ENCODE measurements at regions not wholly inside any gene's neighbourhood (a gene's known extent, or its start where the extent isn't known, plus 50 kb on each side); places are given as distances from the start of the nearest gene placed in this dataset.

DNA sequence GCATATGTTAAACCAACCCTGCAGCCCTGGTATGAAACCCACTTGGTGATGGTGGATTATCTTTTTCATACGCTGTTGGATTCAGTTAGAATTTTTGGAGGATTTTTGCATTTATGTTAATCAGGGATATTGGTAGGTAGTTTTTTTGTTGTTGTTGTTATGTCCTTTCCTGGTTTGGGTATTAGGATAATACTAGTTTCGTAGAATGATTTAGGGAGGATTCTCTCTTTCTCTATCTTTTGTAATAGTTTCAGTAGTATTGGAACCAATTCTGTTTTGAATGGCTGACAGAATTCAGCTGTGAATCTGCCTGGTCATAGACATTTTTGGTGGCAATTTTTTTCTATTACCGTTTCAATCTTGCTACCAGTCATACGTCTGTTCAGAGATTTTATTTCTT is 305.4 kb downstream of the IDS start:
- H3K27ac ChIP-seq: no peak overlapping the region
- peaks cover 0 to 5% (median 0%) of the 10 kb centered on the region in 4 donors for H3K9me3 ChIP-seq
- 78 to 92% (median 87%) methylated on average over 4 of the region's 4 CpGs for WGBS, 5 donors
- no peak overlapping the region for H3K4me3 ChIP-seq
- no peaks in the 10 kb centered on the region for H3K27me3 ChIP-seq
- no peak for DNase-seq
- H3K4me1 ChIP-seq: no peaks in the 10 kb centered on the region
- intact Hi-C loops (cut with DNase I; ENCODE audit: low total_unique reads): no loop called here
- TF ChIP-seq POLR2A (IDR thresholded peaks at IDR 0.05): no peak
- TF ChIP-seq, protein P1, sequence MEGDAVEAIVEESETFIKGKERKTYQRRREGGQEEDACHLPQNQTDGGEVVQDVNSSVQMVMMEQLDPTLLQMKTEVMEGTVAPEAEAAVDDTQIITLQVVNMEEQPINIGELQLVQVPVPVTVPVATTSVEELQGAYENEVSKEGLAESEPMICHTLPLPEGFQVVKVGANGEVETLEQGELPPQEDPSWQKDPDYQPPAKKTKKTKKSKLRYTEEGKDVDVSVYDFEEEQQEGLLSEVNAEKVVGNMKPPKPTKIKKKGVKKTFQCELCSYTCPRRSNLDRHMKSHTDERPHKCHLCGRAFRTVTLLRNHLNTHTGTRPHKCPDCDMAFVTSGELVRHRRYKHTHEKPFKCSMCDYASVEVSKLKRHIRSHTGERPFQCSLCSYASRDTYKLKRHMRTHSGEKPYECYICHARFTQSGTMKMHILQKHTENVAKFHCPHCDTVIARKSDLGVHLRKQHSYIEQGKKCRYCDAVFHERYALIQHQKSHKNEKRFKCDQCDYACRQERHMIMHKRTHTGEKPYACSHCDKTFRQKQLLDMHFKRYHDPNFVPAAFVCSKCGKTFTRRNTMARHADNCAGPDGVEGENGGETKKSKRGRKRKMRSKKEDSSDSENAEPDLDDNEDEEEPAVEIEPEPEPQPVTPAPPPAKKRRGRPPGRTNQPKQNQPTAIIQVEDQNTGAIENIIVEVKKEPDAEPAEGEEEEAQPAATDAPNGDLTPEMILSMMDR (IDR thresholded peaks at IDR 0.05): no peak
- H3K36me3 ChIP-seq: no peaks in the 10 kb centered on the region

DNA sequence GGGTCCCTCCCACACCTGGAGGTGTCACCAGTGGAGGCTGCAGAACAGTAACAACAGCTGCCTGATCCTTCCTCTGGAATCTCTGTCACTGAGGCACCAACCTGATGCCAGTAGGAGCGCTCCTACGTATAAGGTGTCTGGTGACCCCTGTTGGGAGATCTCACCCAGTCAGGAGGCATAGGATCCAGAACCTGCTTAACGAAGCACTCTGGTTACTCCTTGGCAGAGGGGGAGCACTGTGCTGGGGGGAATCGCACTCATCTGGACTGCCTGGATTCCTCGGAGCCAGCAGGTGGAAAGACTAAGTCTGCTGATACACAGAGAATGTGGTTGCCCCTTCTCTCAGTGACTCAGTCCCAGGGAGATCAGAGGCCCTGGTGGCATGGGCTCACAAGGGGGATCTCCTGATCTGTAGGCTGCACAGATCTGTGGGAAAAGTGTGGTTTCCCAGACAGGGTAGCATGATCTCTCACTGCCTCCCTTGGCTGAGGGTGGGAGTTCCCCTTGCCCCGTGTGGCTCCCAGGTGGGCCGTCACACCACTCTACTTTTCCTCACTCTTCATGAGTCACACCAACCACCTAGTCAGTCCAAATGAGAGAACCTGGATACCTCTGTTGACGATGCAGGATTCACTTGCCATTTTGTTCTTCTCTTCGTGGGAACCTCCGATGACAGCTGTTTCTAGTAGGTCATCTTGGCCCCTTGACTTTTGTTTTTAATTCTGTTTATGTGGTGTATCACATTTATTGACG is 305.9 kb downstream of the IDS start:
- WGBS, 5 donors: 79 to 91% (median 86%) methylated on average over 9 to 11 of the region's 11 CpGs

DNA sequence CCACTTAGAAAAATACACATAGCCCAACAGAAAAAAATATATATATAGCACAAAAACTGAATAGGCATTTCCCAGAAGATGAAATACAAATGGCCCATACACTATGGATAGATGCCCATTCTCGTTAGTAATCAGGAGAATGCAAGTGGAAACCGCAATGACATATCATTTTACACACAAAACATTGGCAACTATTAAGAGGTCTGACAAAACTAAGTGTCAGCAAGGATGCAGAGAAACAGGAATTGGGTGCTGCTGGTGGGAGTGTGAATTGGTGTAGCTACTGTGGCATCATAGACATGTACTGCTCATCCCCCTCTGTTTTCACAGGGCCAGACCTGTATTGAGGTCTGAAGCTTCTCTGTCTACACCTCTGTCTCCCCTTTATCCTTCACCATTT is 320.0 kb downstream of the IDS start:
- Histone ChIP-seq H3K4me3 (no peak overlapping the region), H3K27me3 (no peaks in the 10 kb centered on the region), H3K4me1 (no peaks in the 10 kb centered on the region), H3K27ac (no peak overlapping the region), H3K9me3 (no peaks in the 10 kb centered on the region), H3K36me3 (no peaks in the 10 kb centered on the region)
- intact Hi-C loops (cut with DNase I; ENCODE audit: low total_unique reads): no loop called here
- 59 to 78% (median 62%) methylated on average over 2 of the region's 2 CpGs for WGBS, 5 donors
- TF ChIP-seq POLR2AphosphoS5 (IDR thresholded peaks at IDR 0.05): no peak
- TF ChIP-seq, protein P1 (IDR thresholded peaks at IDR 0.05): no peak
- TF ChIP-seq EP300 (IDR thresholded peaks at IDR 0.05): no peak
- TF ChIP-seq POLR2A (IDR thresholded peaks at IDR 0.05): no peak
- no peak for DNase-seq

More for the DNA sequence above, 305.9 kb downstream of the IDS start:
- TF ChIP-seq EP300 (IDR thresholded peaks at IDR 0.05) (no peak), POLR2AphosphoS5 (IDR thresholded peaks at IDR 0.05) (no peak), POLR2A (IDR thresholded peaks at IDR 0.05) (no peak)
- TF ChIP-seq, protein P1 (IDR thresholded peaks at IDR 0.05): no peak
- Histone ChIP-seq H3K36me3 (no peaks in the 10 kb centered on the region), H3K27me3 (no peaks in the 10 kb centered on the region), H3K27ac (no peak overlapping the region), H3K4me3 (no peak overlapping the region), H3K4me1 (no peaks in the 10 kb centered on the region), H3K9me3 (peaks cover 0 to 5% (median 0%) of the 10 kb centered on the region in 4 donors)
- intact Hi-C loops (cut with DNase I; ENCODE audit: low total_unique reads): no loop called here
- DNase-seq: no peak

DNA sequence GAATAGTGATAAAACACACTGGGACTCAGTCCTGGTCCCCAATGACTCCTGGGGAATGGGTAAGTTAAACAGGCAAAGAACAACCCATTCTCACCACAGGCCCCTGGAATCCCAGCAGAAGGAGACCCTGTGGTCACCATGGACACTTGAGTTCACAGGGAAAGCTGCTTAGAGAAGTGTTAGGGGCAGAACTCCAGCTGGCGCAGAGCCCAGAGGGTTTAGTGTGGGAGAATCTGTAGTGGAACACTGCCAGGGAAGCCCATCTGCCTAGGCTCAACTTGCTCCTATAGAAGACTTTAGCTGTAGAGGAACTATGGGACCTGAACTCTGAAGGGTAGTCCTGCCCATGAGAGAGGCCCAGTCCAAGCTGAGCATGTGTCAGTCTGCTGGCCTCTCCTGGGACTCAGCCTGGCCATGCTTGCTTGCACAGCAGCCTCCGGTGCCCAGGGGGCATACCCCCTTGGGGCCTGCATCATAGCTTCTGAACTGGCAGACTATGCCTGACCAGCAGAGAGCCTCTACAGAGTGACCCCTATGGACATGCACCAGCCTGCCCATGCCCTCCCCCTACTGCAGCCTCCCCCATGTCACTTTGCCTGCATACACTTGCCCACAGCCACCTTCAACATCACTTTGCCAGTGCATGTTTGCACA is 343.5 kb downstream of the IDS start:
- H3K27ac ChIP-seq: no peak overlapping the region
- TF ChIP-seq, protein P1 (IDR thresholded peaks at IDR 0.05): no peak
- no peak for TF ChIP-seq EP300 (IDR thresholded peaks at IDR 0.05)
- no peak for TF ChIP-seq POLR2AphosphoS5 (IDR thresholded peaks at IDR 0.05)
- no peak for TF ChIP-seq POLR2A (IDR thresholded peaks at IDR 0.05)
- no peaks in the 10 kb centered on the region for H3K36me3 ChIP-seq
- DNase-seq: peak in 1 of 2 donors; percentile 19
- WGBS, 5 donors: 83 to 100% (median 89%) methylated on average over 1 to 2 of the region's 2 CpGs
- no peaks in the 10 kb centered on the region for H3K27me3 ChIP-seq
- intact Hi-C loops (cut with DNase I; ENCODE audit: low total_unique reads): no loop called here
- H3K9me3 ChIP-seq: peaks cover 0 to 7% (median 0%) of the 10 kb centered on the region in 4 donors
- no peak overlapping the region for H3K4me3 ChIP-seq
- no peaks in the 10 kb centered on the region for H3K4me1 ChIP-seq
